K562 (cell line): ENCODE measurements at regions not wholly inside any gene's neighbourhood (a gene's known extent, or its start where the extent isn't known, plus 50 kb on each side); places are given as distances from the start of the nearest gene placed in this dataset.

Source experiments
- ATAC-seq: fragments of 200-7000 bp; cut with Tn5 transposase; 3 replicates; pipeline ENCODE4 v1.9.1; 2020; ENCODE audit warnings: moderate library complexity
- BruUV-seq: library from RNA; stranded (reverse); fragments of 400-500 nt; replicated peaks from 2 replicates; lab custom pipeline; 2021; lab: Mats Ljungman, UMichigan
- CTCF ChIA-PET: fragments of 300-600 bp; formaldehyde crosslinking; extraction: SDS; loops from one replicate; lab custom pipeline; 2021; ENCODE audit warnings: low intra/inter-chr PET ratio; lab: Yijun Ruan, JAX
- POLR2A ChIA-PET: fragments of 300-600, 350-650 bp; sonication (Branson Sonifier 250); formaldehyde crosslinking; extraction: SDS; loops from one replicate; lab custom pipeline; 2021; ENCODE audit warnings: antibody characterized with exemption, inconsistent platforms; lab: Yijun Ruan, JAX
- DNase-seq, 4 experiments: peaks; one replicate each; pipeline versions ENCODE4 v3.0.0 to v3.0.0-alpha.2; 2011 to 2018; ENCODE audit warnings: low spot score in 3 of 4, mixed read lengths in 3 of 4; ENCODE audit errors: extremely low read depth in 1 of 4
- FAIRE-seq: peaks from 2 replicates; lab custom pipeline; 2011; peaks lifted over from hg19 to GRCh38; lab: Jason Lieb, UNC
- H2AFZ ChIP-seq: 2 replicates; pipeline ENCODE4 v1.6.0; 2011; ENCODE audit warnings: low read depth, low read length, control low read depth, inconsistent platforms
- H3K27ac ChIP-seq: fragments of 200-600 bp; 3 replicates; pipeline ENCODE4 v1.8.0; 2011; ENCODE audit warnings: low read depth, mild to moderate bottlenecking, control low read depth, inconsistent platforms, low read length, moderate library complexity, mixed read lengths; ENCODE audit errors: extremely low read depth
- H3K27me3 ChIP-seq, 2 experiments: fragments of 300-600 bp in 1 of 2; 2 replicates in 1 of 2; 3 replicates in 1 of 2; pipeline versions ENCODE4 v1.6.0 to v1.8.0; 2011; ENCODE audit warnings: inconsistent platforms in 2 of 2, low read length in 2 of 2, mild to moderate bottlenecking in 1 of 2, mixed read lengths in 1 of 2, moderate library complexity in 1 of 2; ENCODE audit not compliant: control insufficient read depth in 2 of 2, insufficient read depth in 2 of 2
- H3K36me3 ChIP-seq: fragments of 300-600 bp; 3 replicates; pipeline ENCODE4 v1.8.0; 2011; ENCODE audit warnings: mild to moderate bottlenecking, low read length, inconsistent platforms; ENCODE audit not compliant: control insufficient read depth, insufficient read depth
- H3K4me1 ChIP-seq, 2 experiments: fragments of 200-600 bp in 1 of 2; replicated peaks in 1 of 2; 2 replicates in 1 of 2; 3 replicates in 1 of 2; pipeline versions ENCODE4 v1.5.1 to v1.8.0; 2011; ENCODE audit warnings: inconsistent platforms in 2 of 2, low read length in 2 of 2, mild to moderate bottlenecking in 1 of 2, mixed read lengths in 1 of 2, moderate library complexity in 1 of 2; ENCODE audit not compliant: control insufficient read depth in 2 of 2, insufficient read depth in 2 of 2
- H3K4me2 ChIP-seq: 2 replicates; pipeline ENCODE4 v1.6.1; 2011; ENCODE audit warnings: low read length, control low read depth, inconsistent platforms, mixed read lengths; ENCODE audit not compliant: insufficient read depth
- H3K4me3 ChIP-seq: fragments of 200-600 bp; sonication (generic), shearing (Covaris generic); 2 replicates; pipeline ENCODE4 v1.5.1; 2016; ENCODE audit warnings: control low read depth, inconsistent platforms
- H3K79me2 ChIP-seq: fragments of 200-600 bp; 3 replicates; pipeline ENCODE4 v1.8.0; 2011; ENCODE audit warnings: low read length, inconsistent platforms; ENCODE audit not compliant: control insufficient read depth, insufficient read depth
- H3K9ac ChIP-seq, 2 experiments: 2 replicates each; pipeline versions ENCODE4 v1.6.0 to v1.6.1; 2011; ENCODE audit warnings: low read depth in 2 of 2, low read length in 2 of 2, control low read depth in 1 of 2, inconsistent platforms in 1 of 2, mild to moderate bottlenecking in 1 of 2, mixed read lengths in 1 of 2; ENCODE audit not compliant: insufficient read depth in 1 of 2
- H3K9me1 ChIP-seq: one replicate; pipeline ENCODE4 v1.6.0; 2011; ENCODE audit warnings: inconsistent platforms, mild to moderate bottlenecking, low read length, moderate library complexity; ENCODE audit not compliant: control insufficient read depth, insufficient read depth
- H3K9me3 ChIP-seq: replicated peaks from 2 replicates; pipeline ENCODE4 v1.5.1; 2011; ENCODE audit warnings: low read depth, low read length, inconsistent platforms; ENCODE audit not compliant: control insufficient read depth, insufficient read depth
- H4K20me1 ChIP-seq: replicated peaks from 2 replicates; pipeline ENCODE4 v1.6.1; 2011; ENCODE audit warnings: low read length, inconsistent platforms, mixed read lengths; ENCODE audit not compliant: control insufficient read depth, insufficient read depth
- ATF7 ChIP-seq: fragments of 450-650 bp; IDR thresholded peaks from 2 replicates; pipeline ENCODE4 v1.7.1; 2014; ENCODE audit warnings: mild to moderate bottlenecking, moderate library complexity
- BRD9 ChIP-seq: fragments of 450-650 bp; IDR thresholded peaks from 2 replicates; pipeline ENCODE4 v1.6.1; 2018; ENCODE audit warnings: low read depth; ENCODE audit not compliant: partially characterized antibody
- CC2D1A ChIP-seq: fragments of 450-650 bp; IDR thresholded peaks from 2 replicates; pipeline ENCODE4 v1.6.1; 2017; ENCODE audit warnings: mild to moderate bottlenecking
- HOXB6 ChIP-seq: fragments of 250-450 bp; sonication (Bioruptor Pico); IDR thresholded peaks from 2 replicates; pipeline ENCODE4 v1.5.1; 2022; ENCODE audit warnings: mild to moderate bottlenecking, borderline replicate concordance
- KLF6 ChIP-seq: fragments of 250-450 bp; sonication (Bioruptor Pico); IDR thresholded peaks from 2 replicates; pipeline ENCODE4 v1.4.0; 2020; ENCODE audit warnings: mild to moderate bottlenecking, moderate library complexity, borderline replicate concordance
- NR2C2 ChIP-seq, 2 experiments: fragments of 200-800 bp in 1 of 2; sonication (Bioruptor generic) in 1 of 2; sonication (generic) in 1 of 2; formaldehyde crosslinking in 1 of 2; IDR thresholded peaks; 2 replicates each; pipeline versions ENCODE4 v1.6.1 to v1.8.0; 2016 to 2022; ENCODE audit warnings: mild to moderate bottlenecking in 1 of 2, missing compliant biosample characterization in 1 of 2, missing genetic modification characterization in 1 of 2, missing genetic modification reagents in 1 of 2
- POLR2A ChIP-seq: fragments of 450-650 bp; conservative IDR thresholded peaks from 2 replicates; pipeline ENCODE4 v1.6.1; 2016
- SNAPC5 ChIP-seq: fragments of 250-450 bp; sonication (Bioruptor Pico); IDR thresholded peaks from 2 replicates; pipeline ENCODE4 v1.8.0; 2021; ENCODE audit warnings: moderate library complexity, mild to moderate bottlenecking, inconsistent platforms
- SUPT5H ChIP-seq: fragments of 450-650 bp; IDR thresholded peaks from 2 replicates; pipeline ENCODE4 v1.6.1; 2016
- TGIF2 ChIP-seq: sonication (generic); formaldehyde crosslinking; IDR thresholded peaks from 2 replicates; pipeline ENCODE4 v1.8.1; 2022; ENCODE audit warnings: mild to moderate bottlenecking, missing genetic modification reagents, moderate library complexity
- UBTF ChIP-seq, 2 experiments: IDR thresholded peaks; 2 replicates each; pipeline ENCODE4 v1.6.1; 2012; ENCODE audit warnings: improper control_type of control experiment in 2 of 2, low read depth in 2 of 2, low read length in 2 of 2, borderline replicate concordance in 1 of 2
- ZBTB17 ChIP-seq: fragments of 450-650 bp; formaldehyde crosslinking; IDR thresholded peaks from 2 replicates; pipeline ENCODE4 v1.4.0; 2020; ENCODE audit warnings: mild to moderate bottlenecking
- ZNF24 ChIP-seq: fragments of 450-650 bp; IDR thresholded peaks from 2 replicates; pipeline ENCODE4 v1.6.1; 2016
- ZNF408 ChIP-seq: fragments of 250-450 bp; sonication (Bioruptor Pico); IDR thresholded peaks from 2 replicates; pipeline ENCODE4 v1.4.0; 2020; ENCODE audit warnings: low read depth, mild to moderate bottlenecking, moderate library complexity
- ZNF518B ChIP-seq: fragments of 250-450 bp; sonication (Bioruptor Pico); IDR thresholded peaks from 2 replicates; pipeline ENCODE4 v1.5.0; 2021; ENCODE audit warnings: mild to moderate bottlenecking, moderate library complexity
- ZNF766 ChIP-seq: fragments of 200-800 bp; sonication (Bioruptor generic); conservative IDR thresholded peaks from 2 replicates; pipeline ENCODE4 v1.6.1; 2016; ENCODE audit warnings: missing genetic modification characterization, missing compliant biosample characterization
- WGBS: fragments of 100-300 bp; shearing (Covaris generic); methylation state at CpG from one replicate; pipeline ENCODE4 v1.1.6; 2016; ENCODE audit warnings: low coverage, mixed read lengths; ENCODE audit not compliant: insufficient coverage; ENCODE audit errors: missing lambda C conversion rate; 5-methylcytosine and 5-hydroxymethylcytosine counted together
- in situ Hi-C: fragments of 300-500 bp; cut with MboI; formaldehyde crosslinking; loops from 4 replicates; pipeline ENCODE4 v1.15.0; 2018; ENCODE audit warnings: inconsistent platforms, mixed read lengths
- intact Hi-C: fragments of 100-400 bp; cut with micrococcal nuclease; formaldehyde crosslinking; loops from 2 replicates; pipeline ENCODE4 v1.14.2; 2022

GRCh38 chr4:174402470-174403176 lies 118.9 kb downstream of the CEP44 start (continued):
- TF ChIP-seq UBTF (IDR thresholded peaks at IDR 0.05; ENCODE audit: borderline replicate concordance in 1 of 2, low read depth in 2 of 2, low read length in 2 of 2) = no peak
- no peak for TF ChIP-seq NR2C2 (CRISPR knock-in tag; IDR thresholded peaks at IDR 0.05)
- TF ChIP-seq NR2C2 (tag; IDR thresholded peaks at IDR 0.05) = no peak
- TF ChIP-seq CC2D1A = no peak
- no peak for TF ChIP-seq POLR2A

GRCh38 chr4:174401471-174402130 lies 117.9 kb downstream of the CEP44 start:
- Histone ChIP-seq H3K79me2 (no peaks in the 10 kb centered on the region), H3K4me2 (no peak overlapping the region), H3K27ac (no peak overlapping the region), H3K9ac (no peak overlapping the region), H2AFZ (no peak overlapping the region), H3K9me1 (no peaks in the 10 kb centered on the region), H4K20me1 (no peaks in the 10 kb centered on the region), H3K36me3 (no peaks in the 10 kb centered on the region), H3K9me3 (no peaks in the 10 kb centered on the region), H3K4me3 (no peak overlapping the region), H3K27me3 (no peaks in the 10 kb centered on the region), H3K4me1 (peaks cover 0 to 8% of the 10 kb centered on the region in 2 experiments; a peak in 2 of 5 replicates)
- in situ Hi-C loops = no loop called here
- 41% methylated on average over 10 of the region's 11 CpGs for WGBS
- FAIRE-seq = no peak
- CTCF ChIA-PET = no interaction called here
- BruUV-seq = no TSS peak
- no peak for ATAC-seq
- no peak for DNase-seq
- POLR2A ChIA-PET = no interaction called here
- intact Hi-C loops = no loop called here
- TF ChIP-seq ZNF518B (CRISPR knock-in tag) = no peak
- TF ChIP-seq TGIF2 (CRISPR knock-in tag) = no peak
- TF ChIP-seq ZNF766 (CRISPR knock-in tag) = no peak
- TF ChIP-seq ZNF24 = no peak
- TF ChIP-seq KLF6 (CRISPR knock-in tag) = no peak
- no peak for TF ChIP-seq ATF7
- TF ChIP-seq ZBTB17 = no peak
- TF ChIP-seq SUPT5H = no peak
- no peak for TF ChIP-seq ZNF408 (CRISPR knock-in tag)
- TF ChIP-seq HOXB6 (CRISPR knock-in tag) = no peak
- no peak for TF ChIP-seq BRD9
- no peak for TF ChIP-seq SNAPC5 (CRISPR knock-in tag)
